GM23338 (cell line): ENCODE measurements at regions not wholly inside any gene's neighbourhood (a gene's known extent, or its start where the extent isn't known, plus 50 kb on each side); places are given as distances from the start of the nearest gene placed in this dataset.

Experiments
- ATAC-seq: fragments of 200-7000 bp; cut with Tn5 transposase; 3 replicates; pipeline ENCODE4 v1.9.1; 2020
- DNase-seq: peaks from one replicate; pipeline ENCODE4 v3.0.0-alpha.2; 2015; ENCODE audit warnings: low spot score
- H2AFZ ChIP-seq: fragments of 200-600 bp; sonication (generic); 2 replicates; pipeline ENCODE4 v1.8.0; 2016; ENCODE audit warnings: antibody characterized with exemption, mild to moderate bottlenecking, moderate library complexity
- H3F3A ChIP-seq: fragments of 200-600 bp; sonication (generic); replicated peaks from 2 replicates; pipeline ENCODE4 v1.8.0; 2017; ENCODE audit warnings: antibody characterized with exemption, mixed run types, low read depth
- H3K27ac ChIP-seq: fragments of 200-600 bp; sonication (generic); 2 replicates; pipeline ENCODE4 v1.6.1; 2016; ENCODE audit warnings: low read depth
- H3K27me3 ChIP-seq: fragments of 200-600 bp; sonication (generic); 2 replicates; pipeline ENCODE4 v1.8.0; 2016; ENCODE audit warnings: mild to moderate bottlenecking, mixed run types, moderate library complexity; ENCODE audit not compliant: insufficient read depth
- H3K36me3 ChIP-seq: fragments of 200-600 bp; sonication (generic); 2 replicates; pipeline ENCODE4 v1.8.0; 2016; ENCODE audit warnings: mild to moderate bottlenecking; ENCODE audit not compliant: insufficient read depth
- H3K4me1 ChIP-seq: fragments of 200-600 bp; sonication (generic); 2 replicates; pipeline ENCODE4 v1.8.0; 2016; ENCODE audit warnings: mild to moderate bottlenecking, moderate library complexity; ENCODE audit not compliant: insufficient read depth
- H3K4me2 ChIP-seq: fragments of 200-600 bp; sonication (generic); 2 replicates; pipeline ENCODE4 v1.7.1; 2017; ENCODE audit warnings: mixed run types
- H3K4me3 ChIP-seq: fragments of 200-600 bp; sonication (generic); 2 replicates; pipeline ENCODE4 v1.6.1; 2016; ENCODE audit warnings: mixed run types
- H3K79me2 ChIP-seq: fragments of 200-600 bp; sonication (generic); replicated peaks from 2 replicates; pipeline ENCODE4 v1.8.0; 2017; ENCODE audit warnings: mild to moderate bottlenecking; ENCODE audit not compliant: insufficient read depth
- H3K9me2 ChIP-seq: fragments of 200-600 bp; sonication (generic); 2 replicates; pipeline ENCODE4 v1.8.0; 2017; ENCODE audit not compliant: insufficient read depth
- H4K20me1 ChIP-seq: fragments of 200-600 bp; sonication (generic); replicated peaks from 2 replicates; pipeline ENCODE4 v1.8.0; 2017; ENCODE audit warnings: mild to moderate bottlenecking; ENCODE audit not compliant: insufficient read depth
- H3K27ac Mint-ChIP-seq: 2 replicates; pipeline ENCODE4 v1.8.0; 2020; ENCODE audit warnings: inconsistent platforms, mild to moderate bottlenecking, moderate library complexity, mixed read lengths
- H3K27me3 Mint-ChIP-seq: 3 replicates; pipeline ENCODE4 v1.8.0; 2022; ENCODE audit warnings: low read depth, mild to moderate bottlenecking, moderate library complexity, mixed read lengths, inconsistent platforms; ENCODE audit not compliant: insufficient read depth, poor library complexity
- H3K36me3 Mint-ChIP-seq: 3 replicates; pipeline ENCODE4 v1.8.0; 2021; ENCODE audit warnings: low read depth, mild to moderate bottlenecking, inconsistent platforms, moderate library complexity, mixed read lengths
- H3K4me1 Mint-ChIP-seq: 3 replicates; pipeline ENCODE4 v1.8.0; 2020; ENCODE audit warnings: mild to moderate bottlenecking, inconsistent platforms, mixed read lengths
- H3K4me3 Mint-ChIP-seq: 3 replicates; pipeline ENCODE4 v1.8.0; 2021; ENCODE audit warnings: moderate library complexity, mild to moderate bottlenecking, inconsistent platforms, mixed read lengths
- H3K9me3 Mint-ChIP-seq: 3 replicates; pipeline ENCODE4 v1.8.0; 2020; ENCODE audit warnings: moderate library complexity, mild to moderate bottlenecking, inconsistent platforms, mixed read lengths
- EZH2 ChIP-seq: fragments of 200-600 bp; sonication (generic); IDR thresholded peaks from one replicate; pipeline ENCODE4 v1.8.0; 2017; ENCODE audit warnings: antibody characterized with exemption, mild to moderate bottlenecking, low read depth; ENCODE audit not compliant: unreplicated experiment
- JUNB ChIP-seq: IDR thresholded peaks from one replicate; pipeline ENCODE4 v1.6.1; 2016; ENCODE audit warnings: antibody characterized with exemption; ENCODE audit not compliant: unreplicated experiment
- POLR2AphosphoS5 ChIP-seq: IDR thresholded peaks from 2 replicates; pipeline ENCODE4 v1.6.1; 2016; ENCODE audit warnings: antibody characterized with exemption, low read depth
- STAT1 ChIP-seq: IDR thresholded peaks from one replicate; pipeline ENCODE4 v1.6.1; 2016; ENCODE audit warnings: antibody characterized with exemption; ENCODE audit not compliant: unreplicated experiment
- ZNF114 ChIP-seq: fragments of 250-450 bp; sonication (Bioruptor Pico); IDR thresholded peaks from 2 replicates; pipeline ENCODE4 v1.5.0; 2020; ENCODE audit warnings: mild to moderate bottlenecking, moderate library complexity
- TF ChIP-seq, protein P1 (sequence below): IDR thresholded peaks from one replicate; pipeline ENCODE4 v1.6.1; 2018; ENCODE audit warnings: antibody characterized with exemption; ENCODE audit not compliant: unreplicated experiment
- TF ChIP-seq, protein P2 (sequence below), 2 experiments: fragments of 200-600 bp in 1 of 2; sonication (generic) in 1 of 2; conservative IDR thresholded peaks; 2 replicates each; pipeline versions ENCODE4 v1.5.1 to v1.6.1; 2016 to 2017; ENCODE audit warnings: antibody characterized with exemption in 2 of 2, low read depth in 2 of 2, mild to moderate bottlenecking in 2 of 2, moderate library complexity in 1 of 2
- TF ChIP-seq, protein P3 (sequence below): IDR thresholded peaks from 2 replicates; pipeline ENCODE4 v1.6.1; 2016; ENCODE audit warnings: antibody characterized with exemption
- TF ChIP-seq, protein P4 (sequence below): fragments of 250-450 bp; sonication (Bioruptor Pico); IDR thresholded peaks from 2 replicates; pipeline ENCODE4 v1.5.0; 2020; ENCODE audit warnings: mild to moderate bottlenecking, moderate library complexity

DNA sequence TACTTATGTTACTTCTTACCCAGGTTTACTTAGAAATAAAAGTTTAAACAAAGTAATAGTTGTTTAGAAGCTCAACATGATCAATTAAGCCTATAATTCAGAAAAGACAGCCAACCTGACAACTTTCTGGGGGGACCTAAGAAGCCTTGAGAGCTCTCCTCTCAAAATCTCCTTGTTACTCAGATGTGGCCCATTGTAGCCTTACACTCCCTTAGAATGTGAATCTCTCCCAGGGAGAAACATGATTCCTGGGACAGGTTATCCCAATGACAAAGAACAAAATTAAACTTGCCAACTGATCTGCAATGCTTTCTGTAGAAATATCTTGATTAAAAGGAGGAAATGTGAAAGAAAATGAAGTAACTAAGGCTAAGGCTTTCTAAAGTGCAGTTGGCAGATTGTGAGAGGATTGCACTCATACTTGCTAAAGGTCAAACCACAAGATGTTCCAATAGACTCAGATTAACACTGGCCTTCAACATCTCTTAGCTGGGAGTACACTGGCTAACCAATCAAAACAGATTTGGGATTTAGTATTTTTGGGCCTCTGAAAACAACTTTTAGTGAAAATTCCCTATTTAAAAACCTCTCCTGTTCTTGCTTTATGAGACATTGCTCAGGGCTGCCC is 72.3 kb upstream of the TMX1 start:
- no peaks in the 10 kb centered on the region for H3K36me3 ChIP-seq
- no peak overlapping the region for H3K27ac ChIP-seq
- peaks cover 20% of the 10 kb centered on the region for H3K4me1 ChIP-seq
- H3K27me3 ChIP-seq: no peaks in the 10 kb centered on the region
- H3K4me2 ChIP-seq: no peak overlapping the region
- TF ChIP-seq STAT1 (no peak), POLR2AphosphoS5 (no peak), ZNF114 (CRISPR knock-in tag) (no peak), JUNB (no peak), EZH2 (no peak)
- TF ChIP-seq, protein P1, sequence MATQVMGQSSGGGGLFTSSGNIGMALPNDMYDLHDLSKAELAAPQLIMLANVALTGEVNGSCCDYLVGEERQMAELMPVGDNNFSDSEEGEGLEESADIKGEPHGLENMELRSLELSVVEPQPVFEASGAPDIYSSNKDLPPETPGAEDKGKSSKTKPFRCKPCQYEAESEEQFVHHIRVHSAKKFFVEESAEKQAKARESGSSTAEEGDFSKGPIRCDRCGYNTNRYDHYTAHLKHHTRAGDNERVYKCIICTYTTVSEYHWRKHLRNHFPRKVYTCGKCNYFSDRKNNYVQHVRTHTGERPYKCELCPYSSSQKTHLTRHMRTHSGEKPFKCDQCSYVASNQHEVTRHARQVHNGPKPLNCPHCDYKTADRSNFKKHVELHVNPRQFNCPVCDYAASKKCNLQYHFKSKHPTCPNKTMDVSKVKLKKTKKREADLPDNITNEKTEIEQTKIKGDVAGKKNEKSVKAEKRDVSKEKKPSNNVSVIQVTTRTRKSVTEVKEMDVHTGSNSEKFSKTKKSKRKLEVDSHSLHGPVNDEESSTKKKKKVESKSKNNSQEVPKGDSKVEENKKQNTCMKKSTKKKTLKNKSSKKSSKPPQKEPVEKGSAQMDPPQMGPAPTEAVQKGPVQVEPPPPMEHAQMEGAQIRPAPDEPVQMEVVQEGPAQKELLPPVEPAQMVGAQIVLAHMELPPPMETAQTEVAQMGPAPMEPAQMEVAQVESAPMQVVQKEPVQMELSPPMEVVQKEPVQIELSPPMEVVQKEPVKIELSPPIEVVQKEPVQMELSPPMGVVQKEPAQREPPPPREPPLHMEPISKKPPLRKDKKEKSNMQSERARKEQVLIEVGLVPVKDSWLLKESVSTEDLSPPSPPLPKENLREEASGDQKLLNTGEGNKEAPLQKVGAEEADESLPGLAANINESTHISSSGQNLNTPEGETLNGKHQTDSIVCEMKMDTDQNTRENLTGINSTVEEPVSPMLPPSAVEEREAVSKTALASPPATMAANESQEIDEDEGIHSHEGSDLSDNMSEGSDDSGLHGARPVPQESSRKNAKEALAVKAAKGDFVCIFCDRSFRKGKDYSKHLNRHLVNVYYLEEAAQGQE: no peak
- TF ChIP-seq, protein P2, sequence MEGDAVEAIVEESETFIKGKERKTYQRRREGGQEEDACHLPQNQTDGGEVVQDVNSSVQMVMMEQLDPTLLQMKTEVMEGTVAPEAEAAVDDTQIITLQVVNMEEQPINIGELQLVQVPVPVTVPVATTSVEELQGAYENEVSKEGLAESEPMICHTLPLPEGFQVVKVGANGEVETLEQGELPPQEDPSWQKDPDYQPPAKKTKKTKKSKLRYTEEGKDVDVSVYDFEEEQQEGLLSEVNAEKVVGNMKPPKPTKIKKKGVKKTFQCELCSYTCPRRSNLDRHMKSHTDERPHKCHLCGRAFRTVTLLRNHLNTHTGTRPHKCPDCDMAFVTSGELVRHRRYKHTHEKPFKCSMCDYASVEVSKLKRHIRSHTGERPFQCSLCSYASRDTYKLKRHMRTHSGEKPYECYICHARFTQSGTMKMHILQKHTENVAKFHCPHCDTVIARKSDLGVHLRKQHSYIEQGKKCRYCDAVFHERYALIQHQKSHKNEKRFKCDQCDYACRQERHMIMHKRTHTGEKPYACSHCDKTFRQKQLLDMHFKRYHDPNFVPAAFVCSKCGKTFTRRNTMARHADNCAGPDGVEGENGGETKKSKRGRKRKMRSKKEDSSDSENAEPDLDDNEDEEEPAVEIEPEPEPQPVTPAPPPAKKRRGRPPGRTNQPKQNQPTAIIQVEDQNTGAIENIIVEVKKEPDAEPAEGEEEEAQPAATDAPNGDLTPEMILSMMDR (conservative IDR thresholded peaks at IDR 0.05; ENCODE audit: low read depth in 2 of 2): no peak
- TF ChIP-seq, protein P3, sequence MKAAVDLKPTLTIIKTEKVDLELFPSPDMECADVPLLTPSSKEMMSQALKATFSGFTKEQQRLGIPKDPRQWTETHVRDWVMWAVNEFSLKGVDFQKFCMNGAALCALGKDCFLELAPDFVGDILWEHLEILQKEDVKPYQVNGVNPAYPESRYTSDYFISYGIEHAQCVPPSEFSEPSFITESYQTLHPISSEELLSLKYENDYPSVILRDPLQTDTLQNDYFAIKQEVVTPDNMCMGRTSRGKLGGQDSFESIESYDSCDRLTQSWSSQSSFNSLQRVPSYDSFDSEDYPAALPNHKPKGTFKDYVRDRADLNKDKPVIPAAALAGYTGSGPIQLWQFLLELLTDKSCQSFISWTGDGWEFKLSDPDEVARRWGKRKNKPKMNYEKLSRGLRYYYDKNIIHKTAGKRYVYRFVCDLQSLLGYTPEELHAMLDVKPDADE: no peak
- TF ChIP-seq, protein P4, sequence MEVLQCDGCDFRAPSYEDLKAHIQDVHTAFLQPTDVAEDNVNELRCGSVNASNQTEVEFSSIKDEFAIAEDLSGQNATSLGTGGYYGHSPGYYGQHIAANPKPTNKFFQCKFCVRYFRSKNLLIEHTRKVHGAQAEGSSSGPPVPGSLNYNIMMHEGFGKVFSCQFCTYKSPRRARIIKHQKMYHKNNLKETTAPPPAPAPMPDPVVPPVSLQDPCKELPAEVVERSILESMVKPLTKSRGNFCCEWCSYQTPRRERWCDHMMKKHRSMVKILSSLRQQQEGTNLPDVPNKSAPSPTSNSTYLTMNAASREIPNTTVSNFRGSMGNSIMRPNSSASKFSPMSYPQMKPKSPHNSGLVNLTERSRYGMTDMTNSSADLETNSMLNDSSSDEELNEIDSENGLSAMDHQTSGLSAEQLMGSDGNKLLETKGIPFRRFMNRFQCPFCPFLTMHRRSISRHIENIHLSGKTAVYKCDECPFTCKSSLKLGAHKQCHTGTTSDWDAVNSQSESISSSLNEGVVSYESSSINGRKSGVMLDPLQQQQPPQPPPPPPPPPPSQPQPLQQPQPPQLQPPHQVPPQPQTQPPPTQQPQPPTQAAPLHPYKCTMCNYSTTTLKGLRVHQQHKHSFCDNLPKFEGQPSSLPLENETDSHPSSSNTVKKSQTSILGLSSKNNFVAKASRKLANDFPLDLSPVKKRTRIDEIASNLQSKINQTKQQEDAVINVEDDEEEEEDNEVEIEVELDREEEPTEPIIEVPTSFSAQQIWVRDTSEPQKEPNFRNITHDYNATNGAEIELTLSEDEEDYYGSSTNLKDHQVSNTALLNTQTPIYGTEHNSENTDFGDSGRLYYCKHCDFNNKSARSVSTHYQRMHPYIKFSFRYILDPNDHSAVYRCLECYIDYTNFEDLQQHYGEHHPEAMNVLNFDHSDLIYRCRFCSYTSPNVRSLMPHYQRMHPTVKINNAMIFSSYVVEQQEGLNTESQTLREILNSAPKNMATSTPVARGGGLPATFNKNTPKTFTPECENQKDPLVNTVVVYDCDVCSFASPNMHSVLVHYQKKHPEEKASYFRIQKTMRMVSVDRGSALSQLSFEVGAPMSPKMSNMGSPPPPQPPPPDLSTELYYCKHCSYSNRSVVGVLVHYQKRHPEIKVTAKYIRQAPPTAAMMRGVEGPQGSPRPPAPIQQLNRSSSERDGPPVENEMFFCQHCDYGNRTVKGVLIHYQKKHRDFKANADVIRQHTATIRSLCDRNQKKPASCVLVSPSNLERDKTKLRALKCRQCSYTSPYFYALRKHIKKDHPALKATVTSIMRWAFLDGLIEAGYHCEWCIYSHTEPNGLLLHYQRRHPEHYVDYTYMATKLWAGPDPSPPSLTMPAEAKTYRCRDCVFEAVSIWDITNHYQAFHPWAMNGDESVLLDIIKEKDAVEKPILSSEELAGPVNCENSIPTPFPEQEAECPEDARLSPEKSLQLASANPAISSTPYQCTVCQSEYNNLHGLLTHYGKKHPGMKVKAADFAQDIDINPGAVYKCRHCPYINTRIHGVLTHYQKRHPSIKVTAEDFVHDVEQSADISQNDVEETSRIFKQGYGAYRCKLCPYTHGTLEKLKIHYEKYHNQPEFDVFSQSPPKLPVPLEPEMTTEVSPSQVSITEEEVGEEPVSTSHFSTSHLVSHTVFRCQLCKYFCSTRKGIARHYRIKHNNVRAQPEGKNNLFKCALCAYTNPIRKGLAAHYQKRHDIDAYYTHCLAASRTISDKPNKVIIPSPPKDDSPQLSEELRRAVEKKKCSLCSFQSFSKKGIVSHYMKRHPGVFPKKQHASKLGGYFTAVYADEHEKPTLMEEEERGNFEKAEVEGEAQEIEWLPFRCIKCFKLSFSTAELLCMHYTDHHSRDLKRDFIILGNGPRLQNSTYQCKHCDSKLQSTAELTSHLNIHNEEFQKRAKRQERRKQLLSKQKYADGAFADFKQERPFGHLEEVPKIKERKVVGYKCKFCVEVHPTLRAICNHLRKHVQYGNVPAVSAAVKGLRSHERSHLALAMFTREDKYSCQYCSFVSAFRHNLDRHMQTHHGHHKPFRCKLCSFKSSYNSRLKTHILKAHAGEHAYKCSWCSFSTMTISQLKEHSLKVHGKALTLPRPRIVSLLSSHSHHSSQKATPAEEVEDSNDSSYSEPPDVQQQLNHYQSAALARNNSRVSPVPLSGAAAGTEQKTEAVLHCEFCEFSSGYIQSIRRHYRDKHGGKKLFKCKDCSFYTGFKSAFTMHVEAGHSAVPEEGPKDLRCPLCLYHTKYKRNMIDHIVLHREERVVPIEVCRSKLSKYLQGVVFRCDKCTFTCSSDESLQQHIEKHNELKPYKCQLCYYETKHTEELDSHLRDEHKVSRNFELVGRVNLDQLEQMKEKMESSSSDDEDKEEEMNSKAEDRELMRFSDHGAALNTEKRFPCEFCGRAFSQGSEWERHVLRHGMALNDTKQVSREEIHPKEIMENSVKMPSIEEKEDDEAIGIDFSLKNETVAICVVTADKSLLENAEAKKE (CRISPR knock-in tag): no peak
- Mint-ChIP-seq H3K4me1 (peaks cover 22% of the 10 kb centered on the region), H3K27ac (no peak overlapping the region), H3K27me3 (no peaks in the 10 kb centered on the region), H3K4me3 (no peak overlapping the region), H3K36me3 (no peaks in the 10 kb centered on the region), H3K9me3 (no peaks in the 10 kb centered on the region)
- DNase-seq (no peak), ATAC-seq (peak; percentile 61)
- no peaks in the 10 kb centered on the region for H3K9me2 ChIP-seq
- no peaks in the 10 kb centered on the region for H3K79me2 ChIP-seq
- no peaks in the 10 kb centered on the region for H3F3A ChIP-seq
- peak overlapping the region; percentile 19; the same call in 1 of the 2 replicates for H2AFZ ChIP-seq
- no peak overlapping the region for H3K4me3 ChIP-seq
- no peaks in the 10 kb centered on the region for H4K20me1 ChIP-seq
